H1 (cell line): ENCODE measurements at regions not wholly inside any gene's neighbourhood (a gene's known extent, or its start where the extent isn't known, plus 50 kb on each side); places are given as distances from the start of the nearest gene placed in this dataset.

Source experiments
- EZH2 ChIP-seq: fragments of 200-600 bp; sonication (generic); IDR thresholded peaks from 2 replicates; pipeline ENCODE4 v1.7.1; 2012; ENCODE audit warnings: low read depth, mild to moderate bottlenecking, moderate library complexity, low read length, inconsistent platforms; ENCODE audit not compliant: severe bottlenecking
- NANOG ChIP-seq: IDR thresholded peaks from 2 replicates; pipeline ENCODE4 v1.6.1; 2011; ENCODE audit warnings: low read length, low read depth, mild to moderate bottlenecking, inconsistent platforms; ENCODE audit not compliant: insufficient read depth, poor library complexity, severe bottlenecking
- POLR2A ChIP-seq, 2 experiments: IDR thresholded peaks; 1 replicate in 1 of 2; 2 replicates in 1 of 2; pipeline ENCODE4 v1.6.1; 2011; ENCODE audit warnings: low read depth in 2 of 2, low read length in 2 of 2, mild to moderate bottlenecking in 2 of 2; ENCODE audit errors: control extremely low read depth in 1 of 2
- POLR2AphosphoS5 ChIP-seq: IDR thresholded peaks from 2 replicates; pipeline ENCODE4 v1.6.1; 2011; ENCODE audit warnings: low read depth, low read length
- TF ChIP-seq, protein P1 (sequence below), 3 experiments: IDR thresholded peaks; 1 replicate in 2 of 3; 2 replicates in 1 of 3; pipeline versions ENCODE4 v1.5.1 to v1.6.1; 2011; ENCODE audit warnings: low read length in 3 of 3, mild to moderate bottlenecking in 3 of 3, inconsistent platforms in 2 of 3, low read depth in 1 of 3, moderate library complexity in 1 of 3; ENCODE audit not compliant: insufficient read depth in 1 of 3; ENCODE audit errors: control extremely low read depth in 1 of 3

DNA sequence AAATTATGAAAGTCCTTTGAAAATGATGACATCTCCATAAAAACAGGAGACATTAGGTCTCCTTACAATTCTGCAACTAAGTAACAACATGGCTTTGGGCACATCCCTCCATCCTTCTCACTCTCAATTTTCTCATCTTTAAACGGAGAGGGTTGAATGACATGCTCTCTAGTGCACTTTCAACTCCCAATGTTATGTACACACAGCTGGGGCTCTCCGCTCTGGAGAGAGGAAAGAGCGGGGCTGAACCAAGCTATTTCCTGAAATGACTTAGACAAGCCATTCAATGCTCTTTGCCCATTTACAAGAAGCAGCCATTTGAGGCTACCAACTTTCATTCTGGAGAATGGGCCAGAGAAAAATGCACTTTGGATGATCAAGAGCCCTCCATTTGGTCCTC lies 144.2 kb upstream of the BNIP2 start:
- TF ChIP-seq POLR2AphosphoS5, result no peak
- TF ChIP-seq, protein P1, sequence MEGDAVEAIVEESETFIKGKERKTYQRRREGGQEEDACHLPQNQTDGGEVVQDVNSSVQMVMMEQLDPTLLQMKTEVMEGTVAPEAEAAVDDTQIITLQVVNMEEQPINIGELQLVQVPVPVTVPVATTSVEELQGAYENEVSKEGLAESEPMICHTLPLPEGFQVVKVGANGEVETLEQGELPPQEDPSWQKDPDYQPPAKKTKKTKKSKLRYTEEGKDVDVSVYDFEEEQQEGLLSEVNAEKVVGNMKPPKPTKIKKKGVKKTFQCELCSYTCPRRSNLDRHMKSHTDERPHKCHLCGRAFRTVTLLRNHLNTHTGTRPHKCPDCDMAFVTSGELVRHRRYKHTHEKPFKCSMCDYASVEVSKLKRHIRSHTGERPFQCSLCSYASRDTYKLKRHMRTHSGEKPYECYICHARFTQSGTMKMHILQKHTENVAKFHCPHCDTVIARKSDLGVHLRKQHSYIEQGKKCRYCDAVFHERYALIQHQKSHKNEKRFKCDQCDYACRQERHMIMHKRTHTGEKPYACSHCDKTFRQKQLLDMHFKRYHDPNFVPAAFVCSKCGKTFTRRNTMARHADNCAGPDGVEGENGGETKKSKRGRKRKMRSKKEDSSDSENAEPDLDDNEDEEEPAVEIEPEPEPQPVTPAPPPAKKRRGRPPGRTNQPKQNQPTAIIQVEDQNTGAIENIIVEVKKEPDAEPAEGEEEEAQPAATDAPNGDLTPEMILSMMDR (IDR thresholded peaks at IDR 0.05; ENCODE audit: control extremely low read depth in 1 of 3, insufficient read depth in 1 of 3, low read depth in 1 of 3, low read length in 3 of 3), result no peak
- TF ChIP-seq POLR2A (IDR thresholded peaks at IDR 0.05; ENCODE audit: control extremely low read depth in 1 of 2, low read depth in 2 of 2, low read length in 2 of 2), result no peak
- TF ChIP-seq NANOG, result no peak
- no peak for TF ChIP-seq EZH2
